Upper lobe of left lung (tissue), 6 donors: ENCODE measurements at regions not wholly inside any gene's neighbourhood (a gene's known extent, or its start where the extent isn't known, plus 50 kb on each side); places are given as distances from the start of the nearest gene placed in this dataset.

Source experiments
- ATAC-seq, 2 donors: fragments of 200-7000 bp; cut with Tn5 transposase; one replicate each; pipeline ENCODE4 v1.9.1; 2022; ENCODE audit warnings: mild to moderate bottlenecking in 2 of 2, moderate library complexity in 2 of 2; ENCODE audit not compliant: low FRiP score in 2 of 2
- DNase-seq, 2 donors: peaks; one replicate each; pipeline ENCODE4 v3.0.0-alpha.2; 2019 to 2020
- H3K27ac ChIP-seq, 4 donors: fragments of 200-600 bp; sonication (generic); one replicate each; pipeline ENCODE4 v1.5.1; 2016 to 2019
- H3K27me3 ChIP-seq, 4 donors: fragments of 200-600 bp; sonication (generic); one replicate each; pipeline ENCODE4 v1.5.1; 2017 to 2019
- H3K36me3 ChIP-seq, 4 donors: fragments of 200-600 bp; sonication (generic); one replicate each; pipeline ENCODE4 v1.5.1; 2016 to 2019
- H3K4me1 ChIP-seq, 4 donors: fragments of 200-600 bp; sonication (generic); one replicate each; pipeline ENCODE4 v1.5.1; 2018 to 2019
- H3K4me3 ChIP-seq, 4 donors: fragments of 200-600 bp; sonication (generic); one replicate each; pipeline ENCODE4 v1.5.1; 2017 to 2019; ENCODE audit warnings: mild to moderate bottlenecking in 2 of 4, moderate library complexity in 1 of 4
- H3K9me3 ChIP-seq, 4 donors: fragments of 200-600 bp; sonication (generic); one replicate each; pipeline ENCODE4 v1.5.1; 2018 to 2019
- CTCF ChIP-seq, 6 experiments: fragments of 450-650 bp in 4 of 6; fragments of 200-600 bp in 2 of 6; sonication (generic) in 2 of 6; IDR thresholded peaks; one replicate each; pipeline ENCODE4 v1.5.1; 2016 to 2019; ENCODE audit warnings: antibody characterized with exemption in 6 of 6
- EP300 ChIP-seq, 4 donors: sonication (generic); formaldehyde crosslinking; IDR thresholded peaks; one replicate each; pipeline ENCODE4 v1.5.1; 2017; ENCODE audit warnings: antibody characterized with exemption in 4 of 4, control low read depth in 2 of 4
- POLR2A ChIP-seq, 4 donors: fragments of 450-650 bp; IDR thresholded peaks; one replicate each; pipeline ENCODE4 v1.5.1; 2016 to 2017; ENCODE audit warnings: antibody characterized with exemption in 4 of 4, mild to moderate bottlenecking in 2 of 4
- POLR2AphosphoS5 ChIP-seq, 2 donors: sonication (generic); formaldehyde crosslinking; IDR thresholded peaks; one replicate each; pipeline ENCODE4 v1.5.1; 2017; ENCODE audit warnings: antibody characterized with exemption in 2 of 2
- WGBS, 2 donors: methylation state at CpG; one replicate each; pipeline ENCODE4 v1.1.5; 2017 to 2018; 5-methylcytosine and 5-hydroxymethylcytosine counted together
- donor health status: DM: no; HTN: no; CAD: no; lungs with moderate emphysema.
- donor health status: DM: no; HTN: yes; CAD: no; lungs with severe emphysema.

GRCh38 chr9:82665324-82665723 lies 397.6 kb downstream of the RASEF start:
- no peaks in the 10 kb centered on the region for H3K36me3 ChIP-seq
- no peak overlapping the region for H3K27ac ChIP-seq
- H3K4me3 ChIP-seq: no peak overlapping the region
- DNase-seq (no peak), ATAC-seq (no peak)
- WGBS, 2 donors: 46 to 49% methylated on average over 3 of the region's 3 CpGs
- TF ChIP-seq CTCF (IDR thresholded peaks at IDR 0.05): no peak
- H3K4me1 ChIP-seq: no peaks in the 10 kb centered on the region
- H3K9me3 ChIP-seq: no peaks in the 10 kb centered on the region
- no peaks in the 10 kb centered on the region for H3K27me3 ChIP-seq

GRCh38 chr9:82668689-82669199 lies 394.2 kb downstream of the RASEF start:
- TF ChIP-seq POLR2A (IDR thresholded peaks at IDR 0.05): no peak
- no peak for TF ChIP-seq POLR2AphosphoS5 (IDR thresholded peaks at IDR 0.05)
- TF ChIP-seq EP300 (IDR thresholded peaks at IDR 0.05): no peak
- no peak for TF ChIP-seq CTCF (IDR thresholded peaks at IDR 0.05)
- DNase-seq (no peak), ATAC-seq (no peak)
- H3K27me3 ChIP-seq: no peaks in the 10 kb centered on the region
- no peaks in the 10 kb centered on the region for H3K9me3 ChIP-seq
- no peak overlapping the region for H3K27ac ChIP-seq
- no peaks in the 10 kb centered on the region for H3K4me1 ChIP-seq
- H3K36me3 ChIP-seq: no peaks in the 10 kb centered on the region
- H3K4me3 ChIP-seq: no peak overlapping the region
- WGBS, 2 donors: 78 to 80% methylated on average over 5 of the region's 5 CpGs

- TF ChIP-seq CTCF (IDR thresholded peaks at IDR 0.05) (no peak), EP300 (IDR thresholded peaks at IDR 0.05) (no peak), POLR2AphosphoS5 (IDR thresholded peaks at IDR 0.05) (no peak), POLR2A (IDR thresholded peaks at IDR 0.05) (no peak)
- Histone ChIP-seq H3K4me3 (no peak overlapping the region), H3K27me3 (no peaks in the 10 kb centered on the region), H3K27ac (no peak overlapping the region), H3K36me3 (no peaks in the 10 kb centered on the region), H3K4me1 (no peaks in the 10 kb centered on the region), H3K9me3 (no peaks in the 10 kb centered on the region)
- ATAC-seq: no peak
- no peak for DNase-seq
- 93 to 99% methylated on average over 3 of the region's 3 CpGs for WGBS, 2 donors
These were observed 392.9 kb downstream of the RASEF start for GRCh38 chr9:82670000-82670399.

GRCh38 chr9:82670726-82671125 lies 392.2 kb downstream of the RASEF start:
- no peak overlapping the region for H3K27ac ChIP-seq
- no peak for ATAC-seq
- TF ChIP-seq POLR2A (IDR thresholded peaks at IDR 0.05): no peak
- no peak for TF ChIP-seq CTCF (IDR thresholded peaks at IDR 0.05)
- no peak for TF ChIP-seq EP300 (IDR thresholded peaks at IDR 0.05)
- no peak for TF ChIP-seq POLR2AphosphoS5 (IDR thresholded peaks at IDR 0.05)
- WGBS, 2 donors: 62 to 68% methylated on average over 1 of the region's 1 CpG
- H3K9me3 ChIP-seq: no peaks in the 10 kb centered on the region
- no peaks in the 10 kb centered on the region for H3K36me3 ChIP-seq
- H3K4me1 ChIP-seq: no peaks in the 10 kb centered on the region
- no peak for DNase-seq
- no peaks in the 10 kb centered on the region for H3K27me3 ChIP-seq
- H3K4me3 ChIP-seq: no peak overlapping the region

- H3K4me3 ChIP-seq: no peak overlapping the region
- H3K36me3 ChIP-seq: no peaks in the 10 kb centered on the region
- no peaks in the 10 kb centered on the region for H3K9me3 ChIP-seq
- ATAC-seq: no peak
- no peaks in the 10 kb centered on the region for H3K27me3 ChIP-seq
- no peaks in the 10 kb centered on the region for H3K4me1 ChIP-seq
- TF ChIP-seq EP300 (IDR thresholded peaks at IDR 0.05) (no peak), POLR2AphosphoS5 (IDR thresholded peaks at IDR 0.05) (no peak), POLR2A (IDR thresholded peaks at IDR 0.05) (no peak), CTCF (IDR thresholded peaks at IDR 0.05) (no peak)
- no peak overlapping the region for H3K27ac ChIP-seq
- DNase-seq: no peak
- WGBS, 2 donors: 81 to 100% methylated on average over 1 of the region's 1 CpG
These were observed 389.7 kb downstream of the RASEF start for GRCh38 chr9:82673201-82673600.
